ENCODE measurements at regions not wholly inside any gene's neighbourhood (a gene's known extent, or its start where the extent isn't known, plus 50 kb on each side); places are given as distances from the start of the nearest gene placed in this dataset.

- Mint-ChIP-seq H3K27ac (peak overlapping the region in 1 of 3 donors; percentile 54), H3K9me3 (peaks cover under 1 to 16% (median 4%) of the 10 kb centered on the region in 3 donors), H3K27me3 (no peaks in the 10 kb centered on the region), H3K36me3 (peaks cover 18% of the 10 kb centered on the region), H3K4me1 (peaks cover 18 to 22% (median 21%) of the 10 kb centered on the region in 3 donors), H3K4me3 (no peak overlapping the region)
Measured at GRCh38 chr5:116355819-116356601, 218.6 kb downstream of the SEMA6A start.

- Mint-ChIP-seq H3K4me1 (peaks cover 18 to 20% (median 18%) of the 10 kb centered on the region in 3 donors), H3K27ac (no peak overlapping the region), H3K27me3 (no peaks in the 10 kb centered on the region), H3K4me3 (no peak overlapping the region), H3K9me3 (peaks cover 4 to 23% (median 4%) of the 10 kb centered on the region in 3 donors), H3K36me3 (peaks cover 23% of the 10 kb centered on the region)
Measured at GRCh38 chr5:116354699-116355098, 219.9 kb downstream of the SEMA6A start.

DNA sequence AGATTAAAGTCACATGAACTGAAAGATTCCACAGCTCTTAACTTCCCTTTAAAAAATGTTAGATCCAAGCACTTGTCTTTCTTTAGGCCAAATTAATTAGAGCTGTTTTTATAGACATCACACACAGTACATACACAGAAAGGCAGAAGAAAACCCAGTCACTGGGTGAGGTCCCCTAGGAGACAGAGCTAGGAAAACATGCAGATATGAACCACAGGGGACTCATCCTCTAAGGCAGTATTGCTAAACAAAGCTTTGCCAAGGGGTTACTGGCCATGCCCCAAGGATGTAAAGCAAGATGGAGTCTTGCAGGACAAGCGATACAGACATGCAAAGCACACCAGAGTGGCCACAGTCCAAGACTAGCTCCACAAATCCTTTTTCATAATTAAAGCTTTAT, 227.0 kb downstream of the SEMA6A start:
- H3K36me3 Mint-ChIP-seq = peaks cover 27% of the 10 kb centered on the region
- H3K9me3 Mint-ChIP-seq = peaks cover 0 to 21% (median 7%) of the 10 kb centered on the region in 3 donors

DNA sequence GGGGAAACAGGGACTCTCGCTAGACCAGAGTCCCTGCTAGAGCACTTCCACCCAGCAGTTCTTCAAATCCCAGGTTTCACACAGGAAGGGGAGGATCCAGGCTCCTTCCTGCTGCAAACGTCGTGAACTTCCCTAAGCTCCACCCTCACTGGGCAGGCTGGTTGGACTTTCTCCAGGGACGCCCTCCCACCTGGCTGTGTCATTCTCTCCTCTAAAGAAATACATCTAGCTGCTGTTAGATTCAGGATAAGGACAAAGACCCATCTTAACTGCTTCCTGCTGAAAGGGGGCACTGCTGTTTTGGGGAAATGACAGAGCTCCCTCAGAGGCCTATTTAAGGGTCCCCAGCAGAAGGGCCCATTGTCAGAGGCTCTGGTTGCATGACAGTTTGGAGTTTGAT, 230.7 kb downstream of the SEMA6A start:
- Mint-ChIP-seq H3K27me3 (no peaks in the 10 kb centered on the region), H3K27ac (no peak overlapping the region), H3K36me3 (peaks cover 21% of the 10 kb centered on the region), H3K4me1 (no peaks in the 10 kb centered on the region), H3K4me3 (no peak overlapping the region), H3K9me3 (peaks cover 2 to 13% (median 4%) of the 10 kb centered on the region in 3 donors)

More for the DNA sequence above, 227.0 kb downstream of the SEMA6A start:
- H3K27ac Mint-ChIP-seq = no peak overlapping the region
- H3K4me1 Mint-ChIP-seq = no peaks in the 10 kb centered on the region
- no peaks in the 10 kb centered on the region for H3K27me3 Mint-ChIP-seq
- H3K4me3 Mint-ChIP-seq = no peak overlapping the region

All from IgD-negative memory B cell (primary cell).